Adipocyte (in vitro differentiated cells): ENCODE measurements at regions not wholly inside any gene's neighbourhood (a gene's known extent, or its start where the extent isn't known, plus 50 kb on each side); places are given as distances from the start of the nearest gene placed in this dataset.

ENCODE experiments used
- DNase-seq: peaks from one replicate; pipeline ENCODE4 v3.0.0-alpha.2; 2015; ENCODE audit warnings: low read depth
- H3K27me3 ChIP-seq: replicated peaks from 2 replicates; pipeline ENCODE4 v1.7.0; 2013; ENCODE audit warnings: mild to moderate bottlenecking, low read length, moderate library complexity; ENCODE audit not compliant: control insufficient read depth, insufficient read depth
- H3K36me3 ChIP-seq: 2 replicates; pipeline ENCODE4 v1.7.0; 2013; ENCODE audit warnings: low read length, mild to moderate bottlenecking, moderate library complexity; ENCODE audit not compliant: control insufficient read depth, insufficient read depth, severe bottlenecking
- H3K4me1 ChIP-seq: 2 replicates; pipeline ENCODE4 v1.7.0; 2013; ENCODE audit warnings: mild to moderate bottlenecking, low read length, moderate library complexity; ENCODE audit not compliant: control insufficient read depth, insufficient read depth
- H3K4me3 ChIP-seq: 2 replicates; pipeline ENCODE4 v1.7.0; 2013; ENCODE audit warnings: mild to moderate bottlenecking, low read length, moderate library complexity
- H3K9ac ChIP-seq: 2 replicates; pipeline ENCODE4 v1.7.0; 2013; ENCODE audit warnings: mild to moderate bottlenecking, low read length, moderate library complexity
- H3K9me3 ChIP-seq: 2 replicates; pipeline ENCODE4 v1.7.0; 2013; ENCODE audit warnings: mild to moderate bottlenecking, low read length, moderate library complexity; ENCODE audit not compliant: control insufficient read depth

GRCh38 chr4:138096384-138097062, 145.6 kb downstream of the SLC7A11 start:
- H3K9me3 ChIP-seq: no peaks in the 10 kb centered on the region
- H3K9ac ChIP-seq: no peak overlapping the region
- H3K4me3 ChIP-seq: no peak overlapping the region
- no peaks in the 10 kb centered on the region for H3K36me3 ChIP-seq
- no peaks in the 10 kb centered on the region for H3K4me1 ChIP-seq
- H3K27me3 ChIP-seq: no peaks in the 10 kb centered on the region
- DNase-seq: no peak

DNA sequence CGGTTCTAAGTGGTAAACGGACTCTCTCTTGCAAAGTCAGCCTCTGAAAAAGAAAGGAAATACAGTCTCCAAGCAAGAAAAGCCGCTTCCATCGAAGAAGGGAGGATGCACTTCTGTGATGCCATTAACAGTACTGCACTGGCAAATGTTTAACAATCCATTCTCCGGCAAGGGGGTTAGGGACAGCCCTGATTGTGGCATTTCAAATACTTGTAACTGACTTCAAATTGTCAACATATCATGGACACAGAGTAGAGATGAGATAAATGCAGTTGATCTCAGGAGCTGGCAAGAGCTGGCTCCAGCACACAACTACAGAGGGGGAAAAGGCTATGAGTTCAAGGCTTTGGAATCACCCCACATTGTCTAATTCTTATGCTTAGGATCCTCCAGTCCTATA, 146.8 kb downstream of the SLC7A11 start:
- Histone ChIP-seq H3K9me3 (no peaks in the 10 kb centered on the region), H3K27me3 (no peaks in the 10 kb centered on the region), H3K9ac (no peak overlapping the region), H3K4me1 (no peaks in the 10 kb centered on the region), H3K36me3 (no peaks in the 10 kb centered on the region), H3K4me3 (no peak overlapping the region)
- DNase-seq: no peak

GRCh38 chr4:138092060-138092459, 150.1 kb downstream of the SLC7A11 start:
- H3K9me3 ChIP-seq: no peaks in the 10 kb centered on the region
- no peak overlapping the region for H3K4me3 ChIP-seq
- no peaks in the 10 kb centered on the region for H3K4me1 ChIP-seq
- no peaks in the 10 kb centered on the region for H3K27me3 ChIP-seq
- H3K9ac ChIP-seq: no peak overlapping the region
- no peak for DNase-seq
- no peaks in the 10 kb centered on the region for H3K36me3 ChIP-seq

DNA sequence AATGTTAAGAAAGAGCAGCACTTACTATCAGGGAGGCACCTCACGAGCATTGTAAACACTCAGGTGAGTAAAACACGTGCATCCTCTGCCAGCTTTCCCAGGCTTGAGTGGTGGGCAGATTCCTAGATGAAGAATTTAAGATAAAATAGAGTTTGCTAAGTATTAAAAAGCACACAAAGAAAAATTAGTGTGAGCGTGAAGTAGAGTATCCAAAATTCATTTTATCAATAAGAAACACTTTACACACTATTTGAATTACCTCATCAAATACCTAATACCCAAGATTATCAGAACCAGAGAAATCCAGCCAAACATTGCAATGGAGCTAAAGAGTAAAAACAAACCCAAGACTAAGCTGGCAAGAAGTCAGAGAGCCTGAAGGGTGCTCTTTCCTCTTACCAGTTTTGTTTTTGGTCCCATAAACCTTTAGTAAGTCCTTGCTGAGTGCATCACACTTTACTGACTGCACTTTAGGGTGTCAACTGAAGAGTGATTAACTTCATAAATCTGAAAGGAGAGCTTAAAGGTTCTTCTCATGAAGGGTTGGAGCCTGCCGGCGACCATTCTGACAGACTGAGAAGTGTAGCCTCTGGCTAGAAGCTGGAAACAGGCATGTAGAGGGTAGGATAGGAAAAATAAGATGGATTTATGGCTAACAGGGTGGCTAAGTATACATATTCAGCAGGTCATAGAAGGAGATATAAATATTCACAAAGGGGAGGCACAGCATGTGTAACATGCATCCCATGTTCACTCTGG, 151.1 kb downstream of the SLC7A11 start:
- Histone ChIP-seq H3K36me3 (no peaks in the 10 kb centered on the region), H3K27me3 (no peaks in the 10 kb centered on the region), H3K4me3 (peak overlapping the region; percentile 80), H3K9me3 (no peaks in the 10 kb centered on the region), H3K4me1 (peaks cover 5% of the 10 kb centered on the region), H3K9ac (peak overlapping the region; percentile 63)
- DNase-seq: peak; percentile 19

GRCh38 chr4:138090150-138090917, 151.8 kb downstream of the SLC7A11 start:
- Histone ChIP-seq H3K4me3 (peak overlapping the region; percentile 80), H3K27me3 (no peaks in the 10 kb centered on the region), H3K4me1 (peaks cover 7% of the 10 kb centered on the region), H3K36me3 (no peaks in the 10 kb centered on the region), H3K9ac (peak overlapping the region; percentile 63), H3K9me3 (no peaks in the 10 kb centered on the region)
- DNase-seq: peak; percentile 87

GRCh38 chr4:138088449-138089208, 153.5 kb downstream of the SLC7A11 start:
- Histone ChIP-seq H3K9ac (no peak overlapping the region), H3K4me3 (no peak overlapping the region), H3K36me3 (no peaks in the 10 kb centered on the region), H3K27me3 (no peaks in the 10 kb centered on the region), H3K4me1 (peaks cover 7% of the 10 kb centered on the region), H3K9me3 (no peaks in the 10 kb centered on the region)
- no peak for DNase-seq

- DNase-seq: no peak
- H3K4me3 ChIP-seq: no peak overlapping the region
- H3K27me3 ChIP-seq: no peaks in the 10 kb centered on the region
- H3K9ac ChIP-seq: no peak overlapping the region
- no peaks in the 10 kb centered on the region for H3K36me3 ChIP-seq
- H3K9me3 ChIP-seq: no peaks in the 10 kb centered on the region
- peaks cover 7% of the 10 kb centered on the region for H3K4me1 ChIP-seq
Observed at GRCh38 chr4:138087066-138087719, 155.0 kb downstream of the SLC7A11 start.

GRCh38 chr4:138086611-138087041, 155.5 kb downstream of the SLC7A11 start:
- DNase-seq: peak; percentile 38
- no peaks in the 10 kb centered on the region for H3K9me3 ChIP-seq
- no peaks in the 10 kb centered on the region for H3K36me3 ChIP-seq
- peaks cover 7% of the 10 kb centered on the region for H3K4me1 ChIP-seq
- H3K27me3 ChIP-seq: no peaks in the 10 kb centered on the region
- H3K9ac ChIP-seq: no peak overlapping the region
- no peak overlapping the region for H3K4me3 ChIP-seq

DNA sequence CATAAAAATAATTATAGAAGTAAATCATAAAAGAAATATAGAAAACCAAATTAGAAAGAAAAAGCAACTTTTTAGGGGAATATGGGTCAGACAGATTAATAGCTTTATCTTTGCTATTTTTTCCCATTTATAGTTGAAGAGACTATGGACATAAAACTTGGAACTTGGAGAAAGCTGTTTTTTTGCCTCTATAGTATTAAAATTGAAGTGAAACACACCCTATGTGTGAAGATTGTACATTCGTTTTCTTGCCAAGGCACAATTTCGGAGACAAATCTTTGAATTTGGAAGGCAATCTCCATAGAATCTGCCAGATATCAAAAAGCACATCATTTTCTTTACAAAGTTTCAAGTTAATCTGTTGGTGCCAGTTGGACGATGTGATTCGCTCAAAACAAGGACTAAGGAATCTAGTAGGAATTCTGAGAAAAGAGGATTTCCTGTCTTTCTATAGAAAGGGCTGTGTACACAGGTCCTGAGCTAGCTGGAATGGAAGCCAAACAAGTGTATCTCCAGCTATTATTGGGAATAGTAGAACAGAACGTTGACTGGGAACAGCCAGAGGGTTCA, 156.3 kb downstream of the SLC7A11 start:
- no peaks in the 10 kb centered on the region for H3K27me3 ChIP-seq
- DNase-seq: no peak
- H3K4me3 ChIP-seq: no peak overlapping the region
- peaks cover 7% of the 10 kb centered on the region for H3K4me1 ChIP-seq
- no peak overlapping the region for H3K9ac ChIP-seq
- no peaks in the 10 kb centered on the region for H3K9me3 ChIP-seq
- H3K36me3 ChIP-seq: no peaks in the 10 kb centered on the region

GRCh38 chr4:138078751-138079520, 163.2 kb downstream of the SLC7A11 start:
- DNase-seq: peak; percentile 14

More at GRCh38 chr4:138078751-138079520, 163.2 kb downstream of the SLC7A11 start:
- no peaks in the 10 kb centered on the region for H3K4me1 ChIP-seq
- H3K4me3 ChIP-seq: no peak overlapping the region
- H3K9me3 ChIP-seq: no peaks in the 10 kb centered on the region
- no peak overlapping the region for H3K9ac ChIP-seq
- no peaks in the 10 kb centered on the region for H3K27me3 ChIP-seq
- no peaks in the 10 kb centered on the region for H3K36me3 ChIP-seq
